SK-N-SH (cell line): ENCODE measurements at regions not wholly inside any gene's neighbourhood (a gene's known extent, or its start where the extent isn't known, plus 50 kb on each side); places are given as distances from the start of the nearest gene placed in this dataset.

ENCODE experiments used
- CTCF ChIA-PET: fragments of 300-600, 350-600 bp; formaldehyde crosslinking; extraction: SDS; loops from one replicate; lab custom pipeline; 2021; lab: Yijun Ruan, JAX
- POLR2A ChIA-PET: fragments of 350-600 bp; sonication (Branson Sonifier 250); formaldehyde crosslinking; extraction: SDS; loops from one replicate; lab custom pipeline; 2020; ENCODE audit warnings: antibody characterized with exemption, inconsistent platforms; lab: Yijun Ruan, JAX
- DNase-seq: peaks from one replicate; pipeline ENCODE4 v3.0.0; 2012
- H2AFZ ChIP-seq: fragments of 200-600 bp; sonication (generic); 2 replicates; pipeline ENCODE4 v1.8.1; 2016; ENCODE audit warnings: antibody characterized with exemption, mild to moderate bottlenecking, low read depth
- H3F3A ChIP-seq: fragments of 200-600 bp; sonication (generic); replicated peaks from 2 replicates; pipeline ENCODE3; 2016; ENCODE audit warnings: antibody characterized with exemption, mild to moderate bottlenecking; ENCODE audit not compliant: insufficient read depth
- H3K27ac ChIP-seq, 2 experiments: fragments of 200-500 bp in 1 of 2; fragments of 200-600 bp in 1 of 2; sonication (Bioruptor generic) in 1 of 2; sonication (generic), shearing (Covaris generic) in 1 of 2; 2 replicates each; pipeline versions ENCODE4 v1.5.1 to v1.6.1; 2014 to 2016; ENCODE audit warnings: low read depth in 2 of 2, inconsistent platforms in 1 of 2, low read length in 1 of 2, mild to moderate bottlenecking in 1 of 2, mixed read lengths in 1 of 2
- H3K27me3 ChIP-seq: fragments of 200-600 bp; sonication (generic), shearing (Covaris generic); 2 replicates; pipeline ENCODE4 v1.6.1; 2016; ENCODE audit warnings: mixed run types; ENCODE audit not compliant: insufficient read depth
- H3K36me3 ChIP-seq, 2 experiments: fragments of 200-500 bp in 1 of 2; fragments of 200-600 bp in 1 of 2; sonication (Bioruptor generic) in 1 of 2; sonication (generic) in 1 of 2; replicated peaks in 1 of 2; 2 replicates each; pipeline versions ENCODE3 to v1.5.1; 2014 to 2016; ENCODE audit warnings: low read length in 1 of 2, mild to moderate bottlenecking in 1 of 2; ENCODE audit not compliant: insufficient read depth in 2 of 2, control insufficient read depth in 1 of 2
- H3K4me1 ChIP-seq, 2 experiments: fragments of 200-500 bp in 1 of 2; fragments of 200-600 bp in 1 of 2; sonication (Bioruptor generic) in 1 of 2; sonication (generic), shearing (Covaris generic) in 1 of 2; 2 replicates each; pipeline versions ENCODE4 v1.5.1 to v1.6.1; 2014 to 2016; ENCODE audit warnings: low read depth in 1 of 2, low read length in 1 of 2, mixed run types in 1 of 2; ENCODE audit not compliant: insufficient read depth in 2 of 2, control insufficient read depth in 1 of 2
- H3K4me2 ChIP-seq: fragments of 200-600 bp; sonication (generic), shearing (Covaris generic); 2 replicates; pipeline ENCODE4 v1.6.1; 2017; ENCODE audit warnings: mixed run types
- H3K4me3 ChIP-seq, 2 experiments: fragments of 200-500 bp in 1 of 2; fragments of 200-600 bp in 1 of 2; sonication (Bioruptor generic) in 1 of 2; sonication (generic), shearing (Covaris generic) in 1 of 2; 2 replicates each; pipeline versions ENCODE4 v1.5.1 to v1.8.1; 2014 to 2016; ENCODE audit warnings: low read depth in 2 of 2, inconsistent platforms in 1 of 2, low read length in 1 of 2, mild to moderate bottlenecking in 1 of 2, mixed read lengths in 1 of 2, moderate library complexity in 1 of 2
- H3K79me2 ChIP-seq: fragments of 200-600 bp; sonication (generic); 2 replicates; pipeline ENCODE4 v1.8.1; 2017; ENCODE audit warnings: mild to moderate bottlenecking; ENCODE audit not compliant: insufficient read depth
- H3K9ac ChIP-seq: fragments of 200-600 bp; sonication (generic); 2 replicates; pipeline ENCODE4 v1.6.1; 2017; ENCODE audit warnings: mixed run types
- H3K9me2 ChIP-seq: fragments of 200-600 bp; sonication (generic); 2 replicates; pipeline ENCODE4 v1.6.1; 2017; ENCODE audit warnings: mixed run types
- H3K9me3 ChIP-seq: fragments of 200-600 bp; sonication (generic); 2 replicates; pipeline ENCODE4 v1.6.1; 2017; ENCODE audit warnings: mixed run types, mild to moderate bottlenecking, moderate library complexity
- H4K20me1 ChIP-seq: fragments of 200-600 bp; sonication (generic); 2 replicates; pipeline ENCODE4 v1.6.1; 2017; ENCODE audit warnings: mild to moderate bottlenecking, mixed run types; ENCODE audit not compliant: insufficient read depth
- CHD2 ChIP-seq: fragments of 150-350 bp; IDR thresholded peaks from 2 replicates; pipeline ENCODE4 v1.6.1; 2018; ENCODE audit warnings: low read length; ENCODE audit not compliant: partially characterized antibody
- CTCF ChIP-seq: fragments of 200-600 bp; sonication (generic); IDR thresholded peaks from 2 replicates; pipeline ENCODE4 v1.6.1; 2017; ENCODE audit warnings: antibody characterized with exemption, mild to moderate bottlenecking, moderate library complexity
- ELF1 ChIP-seq: IDR thresholded peaks from 2 replicates; pipeline ENCODE4 v1.4.0; 2012
- EP300 ChIP-seq, 2 experiments: IDR thresholded peaks; 2 replicates each; pipeline versions ENCODE4 v1.4.0 to v1.6.1; 2012; ENCODE audit warnings: borderline replicate concordance in 1 of 2, low read depth in 1 of 2, low read length in 1 of 2
- FOSL2 ChIP-seq: IDR thresholded peaks from 2 replicates; pipeline ENCODE4 v1.4.0; 2012; ENCODE audit warnings: low read depth, mild to moderate bottlenecking, moderate library complexity, borderline replicate concordance
- FOXM1 ChIP-seq: IDR thresholded peaks from 2 replicates; pipeline ENCODE4 v1.4.0; 2012; ENCODE audit warnings: low read depth, mild to moderate bottlenecking
- GATA2 ChIP-seq: sonication (generic); formaldehyde crosslinking; IDR thresholded peaks from 2 replicates; pipeline ENCODE4 v1.5.0; 2020; ENCODE audit warnings: mild to moderate bottlenecking, missing genetic modification reagents
- MAX ChIP-seq: IDR thresholded peaks from 2 replicates; pipeline ENCODE4 v1.4.0; 2012; ENCODE audit warnings: low read depth
- MXI1 ChIP-seq: IDR thresholded peaks from 2 replicates; pipeline ENCODE4 v1.6.1; 2012; ENCODE audit warnings: mild to moderate bottlenecking, low read depth, low read length, improper control_type of control experiment
- NFIC ChIP-seq: IDR thresholded peaks from 2 replicates; pipeline ENCODE4 v1.4.0; 2012; ENCODE audit warnings: borderline replicate concordance
- NRF1 ChIP-seq: IDR thresholded peaks from 2 replicates; pipeline ENCODE4 v1.6.1; 2012; ENCODE audit warnings: low read depth, mild to moderate bottlenecking, low read length
- PBX3 ChIP-seq: IDR thresholded peaks from 2 replicates; pipeline ENCODE4; 2012
- RAD21 ChIP-seq: IDR thresholded peaks from 2 replicates; pipeline ENCODE4 v1.6.1; 2012; ENCODE audit warnings: mild to moderate bottlenecking, low read length
- RCOR1 ChIP-seq: fragments of 150-350 bp; IDR thresholded peaks from 2 replicates; pipeline ENCODE4 v1.6.1; 2017; ENCODE audit warnings: antibody characterized with exemption, low read length
- SIN3A ChIP-seq: IDR thresholded peaks from 2 replicates; pipeline ENCODE4 v1.6.1; 2012; ENCODE audit warnings: low read depth, mild to moderate bottlenecking, low read length, moderate library complexity, borderline replicate concordance
- TAF1 ChIP-seq: IDR thresholded peaks from 2 replicates; pipeline ENCODE4 v1.6.1; 2012; ENCODE audit warnings: low read depth, mild to moderate bottlenecking, low read length, moderate library complexity, borderline replicate concordance
- TCF12 ChIP-seq: IDR thresholded peaks from 2 replicates; pipeline ENCODE4 v1.4.0; 2012
- TEAD4 ChIP-seq: IDR thresholded peaks from 2 replicates; pipeline ENCODE4 v1.4.0; 2012; ENCODE audit warnings: mild to moderate bottlenecking, borderline replicate concordance; ENCODE audit not compliant: insufficient read depth
- USF2 ChIP-seq: fragments of 150-350 bp; IDR thresholded peaks from 2 replicates; pipeline ENCODE4 v1.6.1; 2017; ENCODE audit warnings: antibody characterized with exemption, low read length, low read depth, borderline replicate concordance
- ZBTB33 ChIP-seq: IDR thresholded peaks from 2 replicates; pipeline ENCODE4 v1.4.0; 2012; ENCODE audit warnings: low read depth, borderline replicate concordance
- WGBS: methylation state at CpG from one replicate; pipeline ENCODE4 v1.1.6; 2017; ENCODE audit warnings: low lambda C conversion rate; 5-methylcytosine and 5-hydroxymethylcytosine counted together

GRCh38 chr4:168028568-168028967 is 63.8 kb upstream of the ANXA10 start:
- H2AFZ ChIP-seq = no peak overlapping the region
- no peaks in the 10 kb centered on the region for H3K36me3 ChIP-seq
- no peak overlapping the region for H3K27ac ChIP-seq
- H3K4me1 ChIP-seq = no peaks in the 10 kb centered on the region; a peak in 1 of 4 replicates
- CTCF ChIA-PET = no interaction called here
- no peaks in the 10 kb centered on the region for H3F3A ChIP-seq
- no peak overlapping the region for H3K9ac ChIP-seq
- H3K9me3 ChIP-seq = no peaks in the 10 kb centered on the region
- H3K27me3 ChIP-seq = no peaks in the 10 kb centered on the region
- H3K4me3 ChIP-seq = no peak overlapping the region
- H3K79me2 ChIP-seq = no peaks in the 10 kb centered on the region
- H4K20me1 ChIP-seq = no peaks in the 10 kb centered on the region
- TF ChIP-seq SIN3A (no peak), RAD21 (peak; percentile 27), NFIC (peak; percentile 42; the same call in 1 of the 2 replicates), PBX3 (no peak), CTCF (peak; percentile 41)
- no peaks in the 10 kb centered on the region for H3K9me2 ChIP-seq
- POLR2A ChIA-PET = no interaction called here
- peak; percentile 5 for DNase-seq
- no peak overlapping the region for H3K4me2 ChIP-seq
- 25% methylated on average over 2 of the region's 2 CpGs for WGBS

- Histone ChIP-seq H3K27ac (no peak overlapping the region), H3K27me3 (no peaks in the 10 kb centered on the region), H2AFZ (no peak overlapping the region), H3K9me2 (no peaks in the 10 kb centered on the region), H4K20me1 (no peaks in the 10 kb centered on the region), H3K4me1 (no peaks in the 10 kb centered on the region; a peak in 1 of 4 replicates), H3K9ac (no peak overlapping the region), H3F3A (no peaks in the 10 kb centered on the region), H3K36me3 (no peaks in the 10 kb centered on the region), H3K9me3 (no peaks in the 10 kb centered on the region), H3K79me2 (no peaks in the 10 kb centered on the region), H3K4me3 (no peak overlapping the region), H3K4me2 (no peak overlapping the region)
- ChIA-PET POLR2A (no interaction called here), CTCF (no interaction called here)
- no peak for DNase-seq
- 28% methylated on average over 5 of the region's 5 CpGs for WGBS
- TF ChIP-seq TAF1 = no peak
- no peak for TF ChIP-seq FOSL2
- TF ChIP-seq RCOR1 = no peak
- no peak for TF ChIP-seq TEAD4
- no peak for TF ChIP-seq TCF12
- no peak for TF ChIP-seq PBX3
- TF ChIP-seq CHD2 = no peak
- no peak for TF ChIP-seq GATA2 (CRISPR knock-in tag)
- TF ChIP-seq FOXM1 = no peak
- no peak for TF ChIP-seq MXI1
- TF ChIP-seq NRF1 = no peak
- no peak for TF ChIP-seq MAX
- TF ChIP-seq ZBTB33 = no peak
- TF ChIP-seq EP300 (IDR thresholded peaks at IDR 0.05; ENCODE audit: borderline replicate concordance in 1 of 2, low read depth in 1 of 2, low read length in 1 of 2) = no peak
- no peak for TF ChIP-seq USF2
- TF ChIP-seq ELF1 = no peak
Observed at GRCh38 chr4:168028970-168029597, 63.3 kb upstream of the ANXA10 start.
